Psoas muscle (tissue), 7 donors: ENCODE measurements at regions not wholly inside any gene's neighbourhood (a gene's known extent, or its start where the extent isn't known, plus 50 kb on each side); places are given as distances from the start of the nearest gene placed in this dataset.

Source experiments
- ATAC-seq, 4 donors: fragments of 200-7000 bp; cut with Tn5 transposase; one replicate each; pipeline ENCODE4 v1.9.1; 2020; ENCODE audit warnings: moderate library complexity in 3 of 4, mild to moderate bottlenecking in 2 of 4
- DNase-seq, 2 donors: peaks; one replicate each; pipeline ENCODE4 v3.0.0-alpha.2; 2020
- H3K27ac ChIP-seq: fragments of 200-600 bp; one replicate; pipeline ENCODE4 v1.8.0; 2022
- H3K27me3 ChIP-seq, 3 donors: fragments of 200-600 bp in 1 of 3; one replicate each; pipeline versions ENCODE4 v1.6.1 to v1.8.0; 2013 to 2022; ENCODE audit warnings: low read length in 2 of 3, mild to moderate bottlenecking in 2 of 3, moderate library complexity in 1 of 3; ENCODE audit not compliant: insufficient read depth in 3 of 3
- H3K36me3 ChIP-seq, 2 donors: fragments of 200-600 bp in 1 of 2; one replicate each; pipeline versions ENCODE4 v1.6.1 to v1.8.0; 2013 to 2022; ENCODE audit warnings: low read depth in 1 of 2, mild to moderate bottlenecking in 1 of 2, moderate library complexity in 1 of 2; ENCODE audit not compliant: insufficient read depth in 1 of 2
- H3K4me1 ChIP-seq: fragments of 200-600 bp; one replicate; pipeline ENCODE4 v1.8.0; 2022
- H3K4me3 ChIP-seq: fragments of 200-600 bp; one replicate; pipeline ENCODE4 v1.8.0; 2022; ENCODE audit warnings: mild to moderate bottlenecking
- H3K9me3 ChIP-seq: fragments of 200-600 bp; one replicate; pipeline ENCODE4 v1.8.0; 2022
- CTCF ChIP-seq: fragments of 200-600 bp; IDR thresholded peaks from one replicate; pipeline ENCODE4 v1.8.0; 2022; ENCODE audit warnings: antibody characterized with exemption
- WGBS, 3 donors: extraction: QIAGEN DNeasy Blood & Tissue Kit; methylation state at CpG; one replicate each; pipeline versions ENCODE4 v1.1.6 to v1.1.7; 2013; 5-methylcytosine and 5-hydroxymethylcytosine counted together
- intact Hi-C, 2 donors: fragments of 100-400 bp; cut with DNase I; formaldehyde crosslinking; loops; one replicate each; pipeline versions ENCODE4 v1.11.0 to v1.14.2; 2022
- donor health status: healthy with polysubstance abuse.
- donor health status: DM: no; HTN: no; CAD: no; lungs with moderate emphysema.
- donor health status: Bipolar disorder and iron deficiency.
- donor health status: healthy.
- donor health status: DM: yes; HTN: yes; CAD: no.
- donor health status: DM: no; HTN: no; CAD: no.
- donor health status: DM: yes; HTN: yes; CAD: no.

- ATAC-seq (no peak), DNase-seq (no peak)
- intact Hi-C loops = no loop called here
- Histone ChIP-seq H3K36me3 (no peaks in the 10 kb centered on the region), H3K9me3 (no peaks in the 10 kb centered on the region), H3K27ac (no peak overlapping the region), H3K4me3 (no peak overlapping the region), H3K27me3 (no peaks in the 10 kb centered on the region), H3K4me1 (no peaks in the 10 kb centered on the region)
- WGBS, 3 donors = 55 to 66% (median 64%) methylated on average over 3 of the region's 3 CpGs
- no peak for TF ChIP-seq CTCF
These were observed 140.6 kb upstream of the TENM3 start for GRCh38 chr4:182102576-182102975.

- no peak overlapping the region for H3K4me3 ChIP-seq
- WGBS, 3 donors = 69 to 73% (median 70%) methylated on average over 5 of the region's 5 CpGs
- intact Hi-C loops = no loop called here
- DNase-seq = no peak
- no peaks in the 10 kb centered on the region for H3K36me3 ChIP-seq
- H3K4me1 ChIP-seq = no peaks in the 10 kb centered on the region
- ATAC-seq = no peak
- H3K27ac ChIP-seq = no peak overlapping the region
- no peaks in the 10 kb centered on the region for H3K27me3 ChIP-seq
- H3K9me3 ChIP-seq = no peaks in the 10 kb centered on the region
- no peak for TF ChIP-seq CTCF
These were observed 139.4 kb upstream of the TENM3 start for GRCh38 chr4:182103614-182104319.

GRCh38 chr4:182105416-182105815, 137.8 kb upstream of the TENM3 start:
- intact Hi-C loops = no loop called here
- Histone ChIP-seq H3K4me3 (no peak overlapping the region), H3K9me3 (no peaks in the 10 kb centered on the region), H3K27ac (no peak overlapping the region), H3K4me1 (no peaks in the 10 kb centered on the region), H3K27me3 (no peaks in the 10 kb centered on the region), H3K36me3 (no peaks in the 10 kb centered on the region)
- no peak for TF ChIP-seq CTCF
- ATAC-seq (no peak), DNase-seq (no peak)
- WGBS, 3 donors = 91 to 93% (median 92%) methylated on average over 7 of the region's 7 CpGs

- Histone ChIP-seq H3K27ac (no peak overlapping the region), H3K36me3 (no peaks in the 10 kb centered on the region), H3K27me3 (no peaks in the 10 kb centered on the region), H3K4me3 (no peak overlapping the region), H3K4me1 (no peaks in the 10 kb centered on the region), H3K9me3 (no peaks in the 10 kb centered on the region)
- DNase-seq (no peak), ATAC-seq (no peak)
- intact Hi-C loops = no loop called here
- TF ChIP-seq CTCF = no peak
- WGBS, 3 donors = 59 to 67% (median 60%) methylated on average over 8 of the region's 8 CpGs
These were observed 135.3 kb upstream of the TENM3 start for GRCh38 chr4:182107931-182108330.

- intact Hi-C loops = no loop called here
- no peak for DNase-seq
- Histone ChIP-seq H3K4me1 (no peaks in the 10 kb centered on the region), H3K36me3 (no peaks in the 10 kb centered on the region), H3K9me3 (no peaks in the 10 kb centered on the region), H3K27me3 (no peaks in the 10 kb centered on the region), H3K27ac (no peak overlapping the region), H3K4me3 (no peak overlapping the region)
- TF ChIP-seq CTCF = no peak
- 94 to 97% (median 96%) methylated on average over 1 of the region's 1 CpG for WGBS, 3 donors
- ATAC-seq = no peak
These were observed 131.6 kb upstream of the TENM3 start for GRCh38 chr4:182111586-182111985.
